Tibial nerve (tissue), 4 donors: ENCODE measurements at regions not wholly inside any gene's neighbourhood (a gene's known extent, or its start where the extent isn't known, plus 50 kb on each side); places are given as distances from the start of the nearest gene placed in this dataset.

Experiments
- DNase-seq, 2 donors: peaks; one replicate each; pipeline ENCODE4 v3.0.0-alpha.2; 2019; ENCODE audit warnings: low spot score in 2 of 2
- H3K27ac ChIP-seq, 4 donors: fragments of 200-600 bp; sonication (generic) in 3 of 4; one replicate each; pipeline ENCODE4 v1.5.1; 2017 to 2019; ENCODE audit warnings: mild to moderate bottlenecking in 1 of 4
- H3K27me3 ChIP-seq, 2 donors: fragments of 200-600 bp; sonication (generic) in 1 of 2; one replicate each; pipeline versions ENCODE4 v1.5.1 to v1.6.0; 2017 to 2019
- H3K36me3 ChIP-seq, 3 donors: fragments of 200-600 bp; sonication (generic); one replicate each; pipeline ENCODE4 v1.5.1; 2018 to 2019
- H3K4me1 ChIP-seq, 4 donors: fragments of 200-600 bp; sonication (generic) in 3 of 4; one replicate each; pipeline ENCODE4 v1.5.1; 2017 to 2019
- H3K4me3 ChIP-seq, 4 donors: fragments of 200-600 bp; sonication (generic) in 3 of 4; one replicate each; pipeline ENCODE4 v1.5.1; 2017 to 2019; ENCODE audit warnings: mild to moderate bottlenecking in 1 of 4, moderate library complexity in 1 of 4
- H3K9me3 ChIP-seq, 4 donors: fragments of 200-600 bp; sonication (generic) in 3 of 4; one replicate each; pipeline ENCODE4 v1.5.1; 2017 to 2019
- EP300 ChIP-seq, 2 donors: sonication (generic); formaldehyde crosslinking; IDR thresholded peaks; one replicate each; pipeline ENCODE4 v1.6.1; 2017; ENCODE audit warnings: antibody characterized with exemption in 2 of 2, mild to moderate bottlenecking in 1 of 2
- POLR2A ChIP-seq, 2 donors: fragments of 450-650 bp; IDR thresholded peaks; one replicate each; pipeline ENCODE4 v1.6.1; 2017; ENCODE audit warnings: antibody characterized with exemption in 2 of 2, mild to moderate bottlenecking in 2 of 2, moderate library complexity in 2 of 2
- WGBS, 2 donors: methylation state at CpG; one replicate each; pipeline ENCODE4 v1.1.5; 2018; 5-methylcytosine and 5-hydroxymethylcytosine counted together
- TF ChIP-seq, protein P1 (sequence below), 5 experiments: fragments of 200-600 bp in 3 of 5; fragments of 450-650 bp in 2 of 5; sonication (generic) in 3 of 5; IDR thresholded peaks; one replicate each; pipeline ENCODE4 v1.5.1; 2016 to 2019; ENCODE audit warnings: antibody characterized with exemption in 5 of 5, mild to moderate bottlenecking in 3 of 5, moderate library complexity in 2 of 5

GRCh38 chr6:4565301-4566250 lies 210.6 kb upstream of the CDYL start:
- TF ChIP-seq, protein P1, sequence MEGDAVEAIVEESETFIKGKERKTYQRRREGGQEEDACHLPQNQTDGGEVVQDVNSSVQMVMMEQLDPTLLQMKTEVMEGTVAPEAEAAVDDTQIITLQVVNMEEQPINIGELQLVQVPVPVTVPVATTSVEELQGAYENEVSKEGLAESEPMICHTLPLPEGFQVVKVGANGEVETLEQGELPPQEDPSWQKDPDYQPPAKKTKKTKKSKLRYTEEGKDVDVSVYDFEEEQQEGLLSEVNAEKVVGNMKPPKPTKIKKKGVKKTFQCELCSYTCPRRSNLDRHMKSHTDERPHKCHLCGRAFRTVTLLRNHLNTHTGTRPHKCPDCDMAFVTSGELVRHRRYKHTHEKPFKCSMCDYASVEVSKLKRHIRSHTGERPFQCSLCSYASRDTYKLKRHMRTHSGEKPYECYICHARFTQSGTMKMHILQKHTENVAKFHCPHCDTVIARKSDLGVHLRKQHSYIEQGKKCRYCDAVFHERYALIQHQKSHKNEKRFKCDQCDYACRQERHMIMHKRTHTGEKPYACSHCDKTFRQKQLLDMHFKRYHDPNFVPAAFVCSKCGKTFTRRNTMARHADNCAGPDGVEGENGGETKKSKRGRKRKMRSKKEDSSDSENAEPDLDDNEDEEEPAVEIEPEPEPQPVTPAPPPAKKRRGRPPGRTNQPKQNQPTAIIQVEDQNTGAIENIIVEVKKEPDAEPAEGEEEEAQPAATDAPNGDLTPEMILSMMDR (IDR thresholded peaks at IDR 0.05): no peak
- TF ChIP-seq EP300 (IDR thresholded peaks at IDR 0.05) (no peak), POLR2A (IDR thresholded peaks at IDR 0.05) (no peak)

GRCh38 chr6:4564801-4565271 lies 211.4 kb upstream of the CDYL start:
- Histone ChIP-seq H3K4me3 (no peak overlapping the region), H3K27me3 (no peaks in the 10 kb centered on the region), H3K9me3 (peaks cover 0 to 8% (median 0%) of the 10 kb centered on the region in 4 donors), H3K27ac (no peak overlapping the region), H3K36me3 (no peaks in the 10 kb centered on the region), H3K4me1 (no peaks in the 10 kb centered on the region)
- no peak for DNase-seq
- TF ChIP-seq, protein P1 (IDR thresholded peaks at IDR 0.05): no peak
- TF ChIP-seq POLR2A (IDR thresholded peaks at IDR 0.05) (no peak), EP300 (IDR thresholded peaks at IDR 0.05) (no peak)
- 59% methylated on average over 6 of the region's 6 CpGs for WGBS, 2 donors

More at GRCh38 chr6:4565301-4566250, 210.6 kb upstream of the CDYL start:
- WGBS, 2 donors: 80 to 90% methylated on average over 17 of the region's 17 CpGs
- H3K27ac ChIP-seq: no peak overlapping the region
- no peak overlapping the region for H3K4me3 ChIP-seq
- no peaks in the 10 kb centered on the region for H3K4me1 ChIP-seq
- no peaks in the 10 kb centered on the region for H3K27me3 ChIP-seq
- DNase-seq: no peak
- no peaks in the 10 kb centered on the region for H3K36me3 ChIP-seq
- peaks cover 0 to 16% (median 6%) of the 10 kb centered on the region in 4 donors for H3K9me3 ChIP-seq

- TF ChIP-seq POLR2A (IDR thresholded peaks at IDR 0.05) (no peak), EP300 (IDR thresholded peaks at IDR 0.05) (no peak)
- TF ChIP-seq, protein P1 (IDR thresholded peaks at IDR 0.05): no peak
- Histone ChIP-seq H3K4me1 (no peaks in the 10 kb centered on the region), H3K4me3 (no peak overlapping the region), H3K27me3 (no peaks in the 10 kb centered on the region), H3K9me3 (no peaks in the 10 kb centered on the region), H3K36me3 (no peaks in the 10 kb centered on the region), H3K27ac (no peak overlapping the region)
- WGBS, 2 donors: 52 to 93% methylated on average over 4 of the region's 4 CpGs
- no peak for DNase-seq
Observed at GRCh38 chr6:4563877-4564276, 212.3 kb upstream of the CDYL start.

DNA sequence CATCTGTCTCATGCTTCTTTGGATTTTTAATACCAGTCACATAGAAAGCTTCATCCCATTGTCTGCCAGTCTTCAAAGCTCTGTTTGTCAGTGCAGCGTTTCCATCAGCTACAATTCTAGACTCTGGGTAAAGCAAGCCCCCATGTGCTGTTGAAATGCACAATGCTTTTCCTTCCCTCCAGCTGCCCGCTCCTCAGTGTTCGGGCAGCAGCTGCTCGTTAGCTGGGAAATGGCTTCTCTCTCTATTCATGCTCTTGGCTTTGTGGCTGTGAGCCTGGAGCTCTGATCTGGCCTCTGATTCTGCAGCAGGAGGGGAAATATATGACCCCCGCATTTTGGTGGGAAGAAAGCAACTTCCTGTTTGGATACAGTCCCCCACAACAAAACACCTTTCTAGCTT lies 213.0 kb upstream of the CDYL start:
- Histone ChIP-seq H3K27me3 (no peaks in the 10 kb centered on the region), H3K4me3 (no peak overlapping the region), H3K27ac (no peak overlapping the region), H3K4me1 (no peaks in the 10 kb centered on the region), H3K9me3 (no peaks in the 10 kb centered on the region), H3K36me3 (no peaks in the 10 kb centered on the region)
- 55 to 56% methylated on average over 5 of the region's 5 CpGs for WGBS, 2 donors
- TF ChIP-seq, protein P1 (IDR thresholded peaks at IDR 0.05): no peak
- TF ChIP-seq POLR2A (IDR thresholded peaks at IDR 0.05): no peak
- TF ChIP-seq EP300 (IDR thresholded peaks at IDR 0.05): no peak
- no peak for DNase-seq

DNA sequence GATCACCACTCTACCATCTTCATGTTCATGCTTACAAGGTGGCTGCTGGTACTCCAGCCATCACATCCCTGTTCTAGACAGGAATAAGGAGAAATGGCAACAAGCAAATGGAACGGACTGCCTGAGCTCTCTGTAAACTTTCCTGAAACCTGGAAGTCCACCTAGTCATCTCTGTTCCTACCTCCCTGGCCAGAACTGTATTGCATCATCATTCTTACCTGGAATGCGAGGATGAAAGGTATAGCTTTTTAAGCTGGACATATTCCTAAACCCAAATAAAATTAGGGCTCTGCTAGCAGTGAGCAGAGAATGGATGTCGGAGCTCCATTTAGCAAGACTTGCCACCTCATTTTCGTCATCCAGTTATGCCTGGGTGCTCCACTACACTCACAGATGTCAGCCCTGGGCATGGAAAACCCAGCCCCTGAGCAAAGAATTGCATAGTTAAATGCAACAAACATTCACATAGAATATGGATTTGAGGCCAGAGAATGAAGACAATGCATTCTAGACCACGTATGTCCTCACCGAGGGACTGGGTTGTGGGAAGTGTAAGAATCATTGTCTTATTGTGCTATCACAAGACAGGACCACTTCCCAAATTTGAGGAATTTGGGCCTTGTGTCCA lies 214.3 kb upstream of the CDYL start:
- H3K27me3 ChIP-seq: no peaks in the 10 kb centered on the region
- H3K4me3 ChIP-seq: no peak overlapping the region
- no peaks in the 10 kb centered on the region for H3K4me1 ChIP-seq
- no peaks in the 10 kb centered on the region for H3K36me3 ChIP-seq
- WGBS, 2 donors: 95 to 99% methylated on average over 6 of the region's 6 CpGs
- H3K27ac ChIP-seq: no peak overlapping the region
- no peak for DNase-seq
- TF ChIP-seq, protein P1 (IDR thresholded peaks at IDR 0.05): no peak
- no peak for TF ChIP-seq POLR2A (IDR thresholded peaks at IDR 0.05)
- TF ChIP-seq EP300 (IDR thresholded peaks at IDR 0.05): no peak
- no peaks in the 10 kb centered on the region for H3K9me3 ChIP-seq
